T-cell (primary cell): ENCODE measurements at regions not wholly inside any gene's neighbourhood (a gene's known extent, or its start where the extent isn't known, plus 50 kb on each side); places are given as distances from the start of the nearest gene placed in this dataset.

Experiments
- ATAC-seq, 4 experiments: fragments of 200-7000 bp in 3 of 4; fragments of 150-1000 bp in 1 of 4; cut with Tn5 transposase; replicated peaks in 1 of 4; 1 replicate in 3 of 4; 2 replicates in 1 of 4; pipeline ENCODE4 v1.10.0; 2021; ENCODE audit warnings: moderate library complexity in 3 of 4, mild to moderate bottlenecking in 2 of 4, moderate number of reproducible peaks in 1 of 4
- CTCF ChIA-PET, 2 donors: fragments of 300-600 bp; sonication (Branson Sonifier 250); formaldehyde crosslinking; loops; one replicate each; lab custom pipeline; 2022; ENCODE audit warnings: antibody characterized with exemption in 2 of 2; lab: Charles Lee
- POLR2A ChIA-PET, 2 donors: fragments of 300-600 bp; sonication (Branson Sonifier 250); formaldehyde crosslinking; loops; one replicate each; lab custom pipeline; 2022; ENCODE audit warnings: antibody characterized with exemption in 2 of 2; lab: Charles Lee
- DNase-seq, 35 experiments: peaks; one replicate each; pipeline versions ENCODE4 v3.0.0 to v3.0.0-alpha.2; 2013 to 2023
- H3K27ac ChIP-seq: one replicate; pipeline ENCODE4 v1.5.1; 2013; ENCODE audit warnings: low read length
- H3K27me3 ChIP-seq, 2 experiments: replicated peaks in 1 of 2; 1 replicate in 1 of 2; 2 replicates in 1 of 2; pipeline versions ENCODE4 v1.6.1 to v1.7.0; 2013; ENCODE audit warnings: low read length in 1 of 2, mixed read lengths in 1 of 2; ENCODE audit not compliant: control insufficient read depth in 2 of 2, insufficient read depth in 2 of 2; ENCODE audit errors: extremely low read depth in 1 of 2
- H3K36me3 ChIP-seq, 2 donors: 1 replicate in 1 of 2; 2 replicates in 1 of 2; pipeline versions ENCODE4 v1.6.1 to v1.7.0; 2013; ENCODE audit warnings: low read length in 1 of 2; ENCODE audit not compliant: control insufficient read depth in 2 of 2, insufficient read depth in 1 of 2; ENCODE audit errors: extremely low read depth in 1 of 2
- H3K4me1 ChIP-seq, 2 experiments: 1 replicate in 1 of 2; 2 replicates in 1 of 2; pipeline versions ENCODE4 v1.6.1 to v1.7.0; 2013; ENCODE audit warnings: low read length in 2 of 2, mixed read lengths in 1 of 2; ENCODE audit not compliant: insufficient read depth in 2 of 2, control insufficient read depth in 1 of 2; ENCODE audit errors: extremely low read depth in 1 of 2
- H3K4me3 ChIP-seq, 2 donors: 1 replicate in 1 of 2; 2 replicates in 1 of 2; pipeline versions ENCODE4 v1.5.1 to v1.7.0; 2013; ENCODE audit warnings: mild to moderate bottlenecking in 2 of 2, low read length in 1 of 2, moderate library complexity in 1 of 2; ENCODE audit not compliant: control insufficient read depth in 1 of 2; ENCODE audit errors: extremely low read depth in 1 of 2
- H3K9me3 ChIP-seq: 2 replicates; pipeline ENCODE4 v1.7.0; 2013
- H3K27ac Mint-ChIP-seq, 2 donors: one replicate each; pipeline ENCODE4 v1.8.0; 2020 to 2021; ENCODE audit warnings: mild to moderate bottlenecking in 2 of 2, mixed read lengths in 2 of 2
- H3K27me3 Mint-ChIP-seq, 2 donors: one replicate each; pipeline ENCODE4 v1.8.0; 2021 to 2022; ENCODE audit warnings: mixed read lengths in 2 of 2
- H3K36me3 Mint-ChIP-seq: one replicate; pipeline ENCODE4 v1.8.0; 2021; ENCODE audit warnings: mixed read lengths
- H3K4me1 Mint-ChIP-seq, 3 donors: one replicate each; pipeline ENCODE4 v1.8.0; 2020 to 2022; ENCODE audit warnings: mixed read lengths in 3 of 3, mild to moderate bottlenecking in 1 of 3
- H3K4me3 Mint-ChIP-seq, 3 donors: one replicate each; pipeline ENCODE4 v1.8.0; 2020 to 2022; ENCODE audit warnings: mild to moderate bottlenecking in 3 of 3, mixed read lengths in 3 of 3, moderate library complexity in 3 of 3
- H3K9me3 Mint-ChIP-seq, 3 donors: one replicate each; pipeline ENCODE4 v1.8.0; 2020 to 2022; ENCODE audit warnings: mixed read lengths in 3 of 3
- WGBS: methylation state at CpG from one replicate; pipeline ENCODE4 v1.1.5; 2013; ENCODE audit warnings: missing lambda C conversion rate; ENCODE audit not compliant: insufficient coverage; 5-methylcytosine and 5-hydroxymethylcytosine counted together

DNA sequence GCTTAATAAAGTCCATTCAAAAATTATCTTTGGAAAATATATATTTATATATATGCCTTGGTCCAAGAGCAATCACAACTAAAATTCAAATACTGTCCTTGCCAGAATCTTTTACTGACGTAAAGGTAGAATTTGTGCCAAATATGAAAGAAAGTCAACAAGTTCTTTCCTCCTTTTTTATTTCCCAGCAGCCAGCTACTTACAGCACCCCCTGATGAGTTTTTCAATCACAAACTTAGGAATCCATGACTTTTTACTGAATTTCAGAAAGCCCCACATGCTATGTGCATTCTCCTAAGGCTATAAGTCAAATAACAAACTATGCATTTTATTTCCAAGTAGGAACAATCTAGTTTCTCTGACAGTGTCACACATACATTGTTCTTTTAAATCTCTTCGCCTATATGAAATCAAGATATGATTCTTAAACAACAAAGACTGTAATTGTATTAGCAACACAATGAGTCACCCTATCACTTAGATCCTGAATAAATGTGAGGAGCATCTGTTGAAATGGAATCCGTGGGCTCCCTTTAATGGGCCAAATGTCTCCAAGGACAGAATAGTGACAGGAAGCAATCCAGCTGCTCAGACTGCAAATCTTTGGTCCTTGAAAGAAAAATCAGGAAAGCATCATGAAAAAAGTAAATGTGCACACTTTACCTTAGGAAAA, 271.4 kb downstream of the DUSP6 start:
- Histone ChIP-seq H3K27me3 (no peaks in the 10 kb centered on the region), H3K27ac (no peak overlapping the region), H3K9me3 (no peaks in the 10 kb centered on the region), H3K36me3 (no peaks in the 10 kb centered on the region), H3K4me3 (no peak overlapping the region), H3K4me1 (peaks cover 0 to 2% of the 10 kb centered on the region in 2 experiments)
- ATAC-seq, result no peak
- no peak for DNase-seq
- Mint-ChIP-seq H3K27me3 (peaks cover 1 to 5% of the 10 kb centered on the region in 2 donors), H3K9me3 (no peaks in the 10 kb centered on the region), H3K36me3 (no peaks in the 10 kb centered on the region), H3K4me1 (no peaks in the 10 kb centered on the region), H3K4me3 (no peak overlapping the region), H3K27ac (no peak overlapping the region)
- ChIA-PET CTCF (no interaction called here), POLR2A (no interaction called here)
- 83% methylated on average over 2 of the region's 3 CpGs for WGBS

DNA sequence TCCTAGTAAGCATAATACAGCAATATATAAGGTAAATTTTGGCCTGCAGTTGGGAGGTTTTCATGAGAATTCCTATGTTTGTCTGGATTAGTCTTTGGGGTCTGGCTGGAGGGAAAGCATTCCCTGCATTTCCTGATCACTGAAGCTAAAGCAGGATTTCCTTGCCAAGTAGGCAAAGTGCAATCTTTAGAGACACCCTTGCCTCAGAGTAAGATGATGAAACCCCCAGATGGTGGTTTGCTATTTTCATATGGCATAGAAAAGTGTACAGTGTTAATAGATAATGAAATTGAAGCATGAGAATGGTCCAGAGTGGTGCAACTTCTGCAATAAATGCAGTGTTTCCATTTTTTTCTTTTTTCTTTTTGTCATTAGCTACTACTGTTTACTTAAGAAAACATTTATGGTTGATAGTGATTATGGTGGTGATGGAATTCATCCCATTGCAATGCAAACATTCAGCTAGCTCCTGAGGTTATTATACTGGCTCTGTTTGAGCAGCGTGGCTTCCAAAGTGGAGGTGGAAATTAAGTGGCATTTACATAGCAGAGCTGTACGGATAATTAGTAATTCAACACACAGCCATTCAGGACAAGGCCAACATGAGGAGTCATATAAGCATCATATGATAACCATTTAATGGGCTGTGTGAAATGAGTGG, 276.3 kb downstream of the DUSP6 start:
- H3K9me3 ChIP-seq, result no peaks in the 10 kb centered on the region
- H3K4me3 Mint-ChIP-seq, result no peak overlapping the region
- H3K4me3 ChIP-seq, result no peak overlapping the region
- no CpG with 5 or more reads among the region's 2 CpGs for WGBS
- POLR2A ChIA-PET, result interaction anchor here in 1 of 2 donors (0.6 kb wide), 1 partner anchor 933 kb away, joined by 4 read pairs; no protein-coding TSS in a partner anchor
- H3K27ac Mint-ChIP-seq, result no peak overlapping the region
- peaks cover 0 to 2% of the 10 kb centered on the region in 2 donors for H3K27me3 Mint-ChIP-seq
- no peaks in the 10 kb centered on the region for H3K4me1 Mint-ChIP-seq
- no peaks in the 10 kb centered on the region for H3K27me3 ChIP-seq
- no peaks in the 10 kb centered on the region for H3K4me1 ChIP-seq
- H3K9me3 Mint-ChIP-seq, result no peaks in the 10 kb centered on the region
- DNase-seq (no peak), ATAC-seq (no peak)
- no peak overlapping the region for H3K27ac ChIP-seq
- no peaks in the 10 kb centered on the region for H3K36me3 ChIP-seq
- no peaks in the 10 kb centered on the region for H3K36me3 Mint-ChIP-seq
- CTCF ChIA-PET, result no interaction called here

DNA sequence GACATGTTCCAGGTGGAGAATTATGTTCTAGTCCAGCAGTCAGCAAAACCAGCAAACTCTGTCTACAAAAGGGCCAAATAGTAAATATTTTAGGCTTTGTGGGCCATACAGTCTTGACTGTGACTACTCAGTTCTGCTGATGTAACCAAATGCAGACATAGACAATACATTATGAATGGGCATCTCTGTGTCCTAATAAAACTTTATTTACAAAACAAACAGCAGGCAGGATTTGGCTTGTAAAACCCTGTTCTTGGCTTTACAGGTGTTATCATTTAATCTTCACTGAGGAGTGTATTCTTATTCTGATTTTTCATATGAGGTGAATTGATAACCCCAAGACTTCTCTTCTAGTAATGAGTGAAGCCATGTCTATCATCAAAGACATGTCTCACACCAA, 278.6 kb downstream of the DUSP6 start:
- H3K36me3 ChIP-seq, result no peaks in the 10 kb centered on the region
- Mint-ChIP-seq H3K4me1 (no peaks in the 10 kb centered on the region), H3K27me3 (no peaks in the 10 kb centered on the region), H3K36me3 (no peaks in the 10 kb centered on the region), H3K4me3 (no peak overlapping the region), H3K9me3 (no peaks in the 10 kb centered on the region), H3K27ac (no peak overlapping the region)
- no peaks in the 10 kb centered on the region for H3K4me1 ChIP-seq
- DNase-seq (no peak), ATAC-seq (no peak)
- H3K4me3 ChIP-seq, result no peak overlapping the region
- H3K9me3 ChIP-seq, result no peaks in the 10 kb centered on the region
- POLR2A ChIA-PET, result no interaction called here
- no peaks in the 10 kb centered on the region for H3K27me3 ChIP-seq
- H3K27ac ChIP-seq, result no peak overlapping the region
- CTCF ChIA-PET, result no interaction called here

DNA sequence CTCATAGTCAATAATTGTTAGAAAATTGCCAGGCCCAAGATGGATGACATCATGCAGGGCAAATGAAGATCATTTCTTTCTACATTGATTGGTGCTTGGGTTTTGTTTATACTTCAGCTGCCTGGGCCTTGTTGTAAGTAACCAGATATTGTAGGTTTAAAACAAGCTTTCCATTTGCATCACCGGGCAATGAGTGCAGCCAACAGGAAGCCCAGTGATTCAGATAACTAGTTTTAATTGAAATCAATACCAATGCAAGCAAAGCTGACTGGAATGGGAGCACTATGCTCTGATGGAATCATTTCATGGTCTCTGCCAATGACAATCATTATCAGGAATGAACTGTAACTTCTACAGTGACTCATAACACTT, 279.3 kb downstream of the DUSP6 start:
- Mint-ChIP-seq H3K27ac (no peak overlapping the region), H3K9me3 (no peaks in the 10 kb centered on the region), H3K4me1 (no peaks in the 10 kb centered on the region), H3K36me3 (no peaks in the 10 kb centered on the region), H3K27me3 (no peaks in the 10 kb centered on the region), H3K4me3 (no peak overlapping the region)
- H3K36me3 ChIP-seq, result no peaks in the 10 kb centered on the region
- H3K27me3 ChIP-seq, result no peaks in the 10 kb centered on the region
- no peak for ATAC-seq
- ChIA-PET CTCF (interaction anchor here in 1 of 2 donors (0.7 kb wide), 1 partner anchor 974 kb away, joined by 3 read pairs; no protein-coding TSS in a partner anchor), POLR2A (no interaction called here)
- WGBS, result no CpG with 5 or more reads among the region's 1 CpG
- no peaks in the 10 kb centered on the region for H3K9me3 ChIP-seq
- no peak overlapping the region for H3K27ac ChIP-seq
- DNase-seq, result no peak
- H3K4me1 ChIP-seq, result no peaks in the 10 kb centered on the region
- H3K4me3 ChIP-seq, result no peak overlapping the region

DNA sequence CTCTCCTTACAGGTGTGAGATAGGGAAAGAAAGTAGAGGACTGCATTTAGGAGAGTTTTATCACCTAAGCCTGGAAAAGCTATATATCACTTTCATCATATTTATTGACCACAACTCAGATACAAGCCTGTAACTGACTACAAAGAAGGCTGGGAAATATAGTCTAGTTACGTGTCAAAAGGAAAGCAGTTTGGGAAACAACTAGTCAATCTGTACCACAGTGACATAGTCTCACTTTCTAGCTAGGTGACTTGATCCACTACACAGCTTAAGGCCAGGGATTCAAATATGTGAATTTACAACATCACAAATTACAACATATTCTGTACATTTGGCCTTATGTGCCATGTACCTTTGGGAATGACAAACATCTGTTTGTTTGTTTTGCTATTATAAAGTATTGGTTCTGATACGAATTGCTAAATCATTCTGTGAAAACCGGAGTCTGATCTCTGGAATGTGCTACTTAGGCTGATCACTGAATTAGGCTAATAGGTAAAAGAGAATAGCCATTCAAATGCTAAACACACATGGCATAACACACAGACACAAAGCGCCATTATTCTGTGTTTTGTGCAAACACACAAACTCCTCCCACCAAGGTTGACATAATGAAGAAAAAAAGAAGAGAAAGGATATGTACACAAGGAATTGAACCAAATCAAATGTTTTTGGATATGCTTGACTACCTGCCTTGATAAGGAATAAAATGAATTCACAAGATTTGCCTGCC, 279.8 kb downstream of the DUSP6 start:
- ChIA-PET POLR2A (no interaction called here), CTCF (interaction anchor here in 1 of 2 donors (0.7 kb wide), 1 partner anchor 974 kb away, joined by 3 read pairs; no protein-coding TSS in a partner anchor)
- no peaks in the 10 kb centered on the region for H3K27me3 ChIP-seq
- H3K4me3 ChIP-seq, result no peak overlapping the region
- H3K4me1 ChIP-seq, result no peaks in the 10 kb centered on the region
- Mint-ChIP-seq H3K9me3 (no peaks in the 10 kb centered on the region), H3K27ac (no peak overlapping the region), H3K27me3 (no peaks in the 10 kb centered on the region), H3K4me1 (no peaks in the 10 kb centered on the region), H3K4me3 (no peak overlapping the region), H3K36me3 (no peaks in the 10 kb centered on the region)
- no peaks in the 10 kb centered on the region for H3K9me3 ChIP-seq
- no peak for ATAC-seq
- H3K36me3 ChIP-seq, result no peaks in the 10 kb centered on the region
- WGBS, result no CpG with 5 or more reads among the region's 4 CpGs
- H3K27ac ChIP-seq, result no peak overlapping the region
- DNase-seq, result no peak

DNA sequence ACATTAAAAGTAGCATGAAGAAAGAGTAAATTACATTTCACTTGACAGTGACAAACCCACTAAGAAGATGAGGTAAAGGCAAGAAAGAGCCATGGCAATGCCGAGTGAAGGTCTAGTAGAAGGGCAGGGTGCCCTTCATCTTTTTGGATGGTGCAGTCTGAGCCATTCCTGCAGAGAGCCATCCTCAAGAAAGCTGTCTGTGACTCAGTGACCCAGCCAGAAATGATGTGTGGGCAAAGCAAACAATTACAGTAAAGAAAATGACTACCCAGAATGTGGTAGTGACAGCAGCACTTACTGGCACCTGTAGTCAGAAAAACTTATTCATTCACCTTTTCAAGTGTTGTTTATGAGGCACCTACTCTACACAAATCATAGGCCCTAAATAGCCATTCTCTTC, 281.7 kb downstream of the DUSP6 start:
- Mint-ChIP-seq H3K27ac (no peak overlapping the region), H3K9me3 (no peaks in the 10 kb centered on the region), H3K27me3 (no peaks in the 10 kb centered on the region), H3K4me3 (no peak overlapping the region), H3K36me3 (no peaks in the 10 kb centered on the region), H3K4me1 (no peaks in the 10 kb centered on the region)
- CTCF ChIA-PET, result interaction anchor here in 1 of 2 donors (0.5 kb wide), 1 partner anchor 173 kb away, joined by 3 read pairs; no protein-coding TSS in a partner anchor
- POLR2A ChIA-PET, result no interaction called here
- no peaks in the 10 kb centered on the region for H3K4me1 ChIP-seq
- no peak for ATAC-seq
- 100% methylated on average over 1 of the region's 1 CpG for WGBS
- no peaks in the 10 kb centered on the region for H3K9me3 ChIP-seq
- no peak overlapping the region for H3K27ac ChIP-seq
- no peaks in the 10 kb centered on the region for H3K27me3 ChIP-seq
- H3K4me3 ChIP-seq, result no peak overlapping the region
- DNase-seq, result no peak
- H3K36me3 ChIP-seq, result no peaks in the 10 kb centered on the region
